ENCODE measurements at regions not wholly inside any gene's neighbourhood (a gene's known extent, or its start where the extent isn't known, plus 50 kb on each side); places are given as distances from the start of the nearest gene placed in this dataset.

DNA sequence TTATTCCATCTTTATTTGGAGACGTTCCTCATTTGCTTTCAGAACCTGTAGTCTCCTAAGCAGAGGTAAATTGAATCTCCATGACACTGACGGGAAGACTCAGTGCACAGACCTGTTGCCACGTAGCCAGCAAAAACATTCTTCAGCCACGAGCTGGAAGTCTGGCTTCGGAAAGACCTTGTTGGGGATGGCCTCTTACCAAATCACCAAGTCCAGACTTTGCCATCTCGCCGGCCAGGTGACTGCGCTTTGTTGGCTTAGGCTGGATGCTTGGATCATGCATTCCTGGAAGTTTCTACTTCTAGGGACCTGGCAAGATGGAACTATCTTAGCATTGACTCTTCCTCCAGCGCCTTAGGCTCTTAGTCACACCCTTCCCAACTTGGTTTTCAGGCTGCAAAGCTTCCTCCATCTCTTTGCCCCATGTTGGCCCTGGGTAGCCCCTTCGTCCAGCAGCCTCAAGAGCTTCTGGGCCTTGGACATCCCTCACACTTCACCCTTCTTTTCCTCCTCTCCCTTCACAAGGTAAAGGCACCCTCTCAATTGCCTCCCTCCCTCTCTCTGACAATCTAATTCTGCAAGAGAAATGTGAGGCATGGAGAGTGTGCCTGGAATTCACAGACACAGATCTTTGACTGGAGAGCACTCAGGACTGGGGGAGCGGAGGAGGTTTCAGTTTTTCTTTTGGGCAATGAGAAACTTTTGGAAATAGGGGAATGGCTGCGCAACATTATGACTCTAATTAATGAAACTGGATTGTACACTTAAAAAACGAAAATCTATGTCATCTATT is 451.9 kb upstream of the MKI67 start:
- TF ChIP-seq, protein P1, sequence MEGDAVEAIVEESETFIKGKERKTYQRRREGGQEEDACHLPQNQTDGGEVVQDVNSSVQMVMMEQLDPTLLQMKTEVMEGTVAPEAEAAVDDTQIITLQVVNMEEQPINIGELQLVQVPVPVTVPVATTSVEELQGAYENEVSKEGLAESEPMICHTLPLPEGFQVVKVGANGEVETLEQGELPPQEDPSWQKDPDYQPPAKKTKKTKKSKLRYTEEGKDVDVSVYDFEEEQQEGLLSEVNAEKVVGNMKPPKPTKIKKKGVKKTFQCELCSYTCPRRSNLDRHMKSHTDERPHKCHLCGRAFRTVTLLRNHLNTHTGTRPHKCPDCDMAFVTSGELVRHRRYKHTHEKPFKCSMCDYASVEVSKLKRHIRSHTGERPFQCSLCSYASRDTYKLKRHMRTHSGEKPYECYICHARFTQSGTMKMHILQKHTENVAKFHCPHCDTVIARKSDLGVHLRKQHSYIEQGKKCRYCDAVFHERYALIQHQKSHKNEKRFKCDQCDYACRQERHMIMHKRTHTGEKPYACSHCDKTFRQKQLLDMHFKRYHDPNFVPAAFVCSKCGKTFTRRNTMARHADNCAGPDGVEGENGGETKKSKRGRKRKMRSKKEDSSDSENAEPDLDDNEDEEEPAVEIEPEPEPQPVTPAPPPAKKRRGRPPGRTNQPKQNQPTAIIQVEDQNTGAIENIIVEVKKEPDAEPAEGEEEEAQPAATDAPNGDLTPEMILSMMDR (IDR thresholded peaks at IDR 0.05; ENCODE audit: poor library complexity): no peak
- TF ChIP-seq EZH2 (IDR thresholded peaks at IDR 0.05; ENCODE audit: borderline replicate concordance) (no peak), EZH2phosphoT487 (IDR thresholded peaks at IDR 0.05; ENCODE audit: low read depth, severe bottlenecking, unreplicated experiment) (no peak)
